Right atrium auricular region (tissue), 2 donors: ENCODE measurements at regions not wholly inside any gene's neighbourhood (a gene's known extent, or its start where the extent isn't known, plus 50 kb on each side); places are given as distances from the start of the nearest gene placed in this dataset.

Experiments used
- DNase-seq: peaks from one replicate; pipeline ENCODE4 v3.0.0-alpha.2; 2019; ENCODE audit warnings: low spot score
- H3K27ac ChIP-seq, 2 donors: fragments of 200-600 bp; sonication (generic); 1 replicate in 1 of 2; 2 replicates in 1 of 2; pipeline ENCODE4 v1.5.1; 2016 to 2019
- H3K27me3 ChIP-seq, 2 donors: fragments of 200-600 bp; sonication (generic); one replicate each; pipeline versions ENCODE4 v1.5.1 to v1.6.0; 2017 to 2019
- H3K36me3 ChIP-seq: fragments of 200-600 bp; sonication (generic); one replicate; pipeline ENCODE4 v1.5.1; 2016
- H3K4me1 ChIP-seq, 2 donors: fragments of 200-600 bp; sonication (generic); one replicate each; pipeline versions ENCODE4 v1.5.1 to v1.6.0; 2017 to 2019
- H3K4me3 ChIP-seq, 2 donors: fragments of 200-600 bp; sonication (generic); 1 replicate in 1 of 2; 2 replicates in 1 of 2; pipeline ENCODE4 v1.5.1; 2017 to 2019; ENCODE audit warnings: mild to moderate bottlenecking in 1 of 2, moderate library complexity in 1 of 2
- H3K9me3 ChIP-seq, 2 donors: fragments of 200-600 bp; sonication (generic); one replicate each; pipeline ENCODE4 v1.5.1; 2019
- TF ChIP-seq, protein P1 (sequence below), 2 donors: fragments of 200-600 bp; sonication (generic); IDR thresholded peaks; one replicate each; pipeline ENCODE4 v1.5.1; 2019; ENCODE audit warnings: antibody characterized with exemption in 2 of 2

- Histone ChIP-seq H3K27me3 (no peaks in the 10 kb centered on the region), H3K4me3 (no peak overlapping the region), H3K4me1 (peaks cover 0 to 15% of the 10 kb centered on the region in 2 donors), H3K36me3 (no peaks in the 10 kb centered on the region), H3K9me3 (no peaks in the 10 kb centered on the region), H3K27ac (no peak overlapping the region)
- TF ChIP-seq, protein P1, sequence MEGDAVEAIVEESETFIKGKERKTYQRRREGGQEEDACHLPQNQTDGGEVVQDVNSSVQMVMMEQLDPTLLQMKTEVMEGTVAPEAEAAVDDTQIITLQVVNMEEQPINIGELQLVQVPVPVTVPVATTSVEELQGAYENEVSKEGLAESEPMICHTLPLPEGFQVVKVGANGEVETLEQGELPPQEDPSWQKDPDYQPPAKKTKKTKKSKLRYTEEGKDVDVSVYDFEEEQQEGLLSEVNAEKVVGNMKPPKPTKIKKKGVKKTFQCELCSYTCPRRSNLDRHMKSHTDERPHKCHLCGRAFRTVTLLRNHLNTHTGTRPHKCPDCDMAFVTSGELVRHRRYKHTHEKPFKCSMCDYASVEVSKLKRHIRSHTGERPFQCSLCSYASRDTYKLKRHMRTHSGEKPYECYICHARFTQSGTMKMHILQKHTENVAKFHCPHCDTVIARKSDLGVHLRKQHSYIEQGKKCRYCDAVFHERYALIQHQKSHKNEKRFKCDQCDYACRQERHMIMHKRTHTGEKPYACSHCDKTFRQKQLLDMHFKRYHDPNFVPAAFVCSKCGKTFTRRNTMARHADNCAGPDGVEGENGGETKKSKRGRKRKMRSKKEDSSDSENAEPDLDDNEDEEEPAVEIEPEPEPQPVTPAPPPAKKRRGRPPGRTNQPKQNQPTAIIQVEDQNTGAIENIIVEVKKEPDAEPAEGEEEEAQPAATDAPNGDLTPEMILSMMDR (IDR thresholded peaks at IDR 0.05), result no peak
- no peak for DNase-seq
Observed at GRCh38 chr13:50599927-50600326, 243.6 kb downstream of the DLEU7 start.

- H3K36me3 ChIP-seq, result no peaks in the 10 kb centered on the region
- no peak overlapping the region for H3K27ac ChIP-seq
- TF ChIP-seq, protein P1 (IDR thresholded peaks at IDR 0.05), result no peak
Observed at GRCh38 chr13:50608370-50608769, 235.1 kb downstream of the DLEU7 start.

GRCh38 chr13:50609011-50609410 is 234.5 kb downstream of the DLEU7 start:
- Histone ChIP-seq H3K4me1 (no peaks in the 10 kb centered on the region), H3K9me3 (no peaks in the 10 kb centered on the region), H3K36me3 (no peaks in the 10 kb centered on the region), H3K4me3 (no peak overlapping the region), H3K27ac (no peak overlapping the region), H3K27me3 (no peaks in the 10 kb centered on the region)
- no peak for DNase-seq
- TF ChIP-seq, protein P1 (IDR thresholded peaks at IDR 0.05), result no peak

More at GRCh38 chr13:50608370-50608769, 235.1 kb downstream of the DLEU7 start:
- H3K4me3 ChIP-seq, result no peak overlapping the region
- no peaks in the 10 kb centered on the region for H3K9me3 ChIP-seq
- no peaks in the 10 kb centered on the region for H3K27me3 ChIP-seq
- DNase-seq, result no peak
- H3K4me1 ChIP-seq, result no peaks in the 10 kb centered on the region

DNA sequence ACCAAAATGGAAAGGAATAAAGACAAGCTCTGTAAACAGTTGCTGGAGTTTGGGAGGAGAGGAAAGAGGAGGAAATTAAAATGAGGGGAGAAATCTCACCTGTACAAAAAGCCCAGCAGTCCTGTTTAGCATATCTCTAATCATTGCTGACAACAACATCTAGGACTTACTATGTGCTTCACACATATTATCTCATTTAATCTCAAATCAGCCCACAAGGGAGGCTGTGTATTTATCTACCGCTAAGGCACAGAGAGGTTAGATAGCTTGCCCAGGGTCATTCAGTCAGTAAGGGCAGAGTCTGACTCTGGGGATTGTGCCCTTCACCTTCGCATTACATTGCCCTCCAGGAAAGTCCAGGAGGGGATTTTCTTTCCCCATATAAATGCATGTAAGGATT is 233.3 kb downstream of the DLEU7 start:
- TF ChIP-seq, protein P1 (IDR thresholded peaks at IDR 0.05), result no peak
- no peak overlapping the region for H3K4me3 ChIP-seq
- no peaks in the 10 kb centered on the region for H3K36me3 ChIP-seq
- no peaks in the 10 kb centered on the region for H3K27me3 ChIP-seq
- H3K27ac ChIP-seq, result no peak overlapping the region
- no peaks in the 10 kb centered on the region for H3K4me1 ChIP-seq
- DNase-seq, result no peak
- H3K9me3 ChIP-seq, result no peaks in the 10 kb centered on the region

GRCh38 chr13:50611117-50611781 is 232.2 kb downstream of the DLEU7 start:
- TF ChIP-seq, protein P1 (IDR thresholded peaks at IDR 0.05), result no peak
- Histone ChIP-seq H3K4me3 (no peak overlapping the region), H3K36me3 (no peaks in the 10 kb centered on the region)

DNA sequence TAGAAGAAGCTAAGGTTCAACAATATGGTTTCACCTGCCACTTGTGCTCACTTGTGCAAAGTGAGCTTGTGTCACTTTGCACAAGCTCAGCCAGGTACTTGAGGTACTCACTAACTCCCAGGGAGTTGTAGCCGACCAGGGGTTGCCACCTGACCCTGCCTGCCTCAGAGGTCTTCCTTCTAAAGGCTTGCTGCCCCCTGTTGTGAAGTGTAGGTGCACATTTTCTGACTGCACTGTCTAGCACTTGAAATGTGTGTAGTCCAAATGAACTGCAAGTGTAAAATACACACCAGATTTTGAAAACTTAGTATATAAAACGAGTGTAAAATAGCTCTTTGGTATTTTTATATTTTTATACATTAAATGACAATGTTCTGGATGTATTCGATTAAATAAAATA is 230.8 kb downstream of the DLEU7 start:
- Histone ChIP-seq H3K36me3 (no peaks in the 10 kb centered on the region), H3K4me1 (no peaks in the 10 kb centered on the region), H3K4me3 (no peak overlapping the region), H3K27ac (no peak overlapping the region), H3K9me3 (no peaks in the 10 kb centered on the region), H3K27me3 (no peaks in the 10 kb centered on the region)
- no peak for DNase-seq
- TF ChIP-seq, protein P1 (IDR thresholded peaks at IDR 0.05), result no peak

More at GRCh38 chr13:50611117-50611781, 232.2 kb downstream of the DLEU7 start:
- Histone ChIP-seq H3K27me3 (no peaks in the 10 kb centered on the region), H3K4me1 (no peaks in the 10 kb centered on the region), H3K27ac (no peak overlapping the region), H3K9me3 (no peaks in the 10 kb centered on the region)
- DNase-seq, result no peak
